ENCODE measurements at regions not wholly inside any gene's neighbourhood (a gene's known extent, or its start where the extent isn't known, plus 50 kb on each side); places are given as distances from the start of the nearest gene placed in this dataset.

GRCh38 chr6:105786449-105786848 is 299.7 kb upstream of the PRDM1 start:
- DNase-seq, result no peak

- no peak for DNase-seq
Measured at GRCh38 chr6:105785066-105785811, 300.9 kb upstream of the PRDM1 start.

GRCh38 chr6:105784179-105784578 is 302.0 kb upstream of the PRDM1 start:
- DNase-seq, result no peak

GRCh38 chr6:105783333-105783935 is 302.7 kb upstream of the PRDM1 start:
- no peak for DNase-seq

- DNase-seq, result no peak
Measured at GRCh38 chr6:105781915-105782314, 304.2 kb upstream of the PRDM1 start.

GRCh38 chr6:105781248-105781647 is 304.9 kb upstream of the PRDM1 start:
- no peak for DNase-seq

- no peak for DNase-seq
Measured at GRCh38 chr6:105780146-105780860, 305.8 kb upstream of the PRDM1 start.

- DNase-seq, result no peak
Measured at GRCh38 chr6:105779110-105779509, 307.0 kb upstream of the PRDM1 start.

- no peak for DNase-seq
Measured at GRCh38 chr6:105775095-105775494, 311.0 kb upstream of the PRDM1 start.

GRCh38 chr6:105774247-105774646 is 311.9 kb upstream of the PRDM1 start:
- DNase-seq, result no peak

GRCh38 chr6:105771313-105771970 is 314.7 kb upstream of the PRDM1 start:
- no peak for DNase-seq

GRCh38 chr6:105769987-105770386 is 316.1 kb upstream of the PRDM1 start:
- DNase-seq, result no peak

GRCh38 chr6:105769197-105769596 is 316.9 kb upstream of the PRDM1 start:
- no peak for DNase-seq

GRCh38 chr6:105767541-105767940 is 318.6 kb upstream of the PRDM1 start:
- DNase-seq, result no peak

GRCh38 chr6:105765239-105765638 is 320.9 kb upstream of the PRDM1 start:
- DNase-seq, result no peak

- DNase-seq, result no peak
Measured at GRCh38 chr6:105764315-105764714, 321.8 kb upstream of the PRDM1 start.

- no peak for DNase-seq
Measured at GRCh38 chr6:105763866-105764265, 322.3 kb upstream of the PRDM1 start.

GRCh38 chr6:105760746-105761145 is 325.4 kb upstream of the PRDM1 start:
- DNase-seq, result no peak

- DNase-seq, result no peak
Measured at GRCh38 chr6:105759946-105760345, 326.2 kb upstream of the PRDM1 start.

GRCh38 chr6:105759015-105759414 is 327.1 kb upstream of the PRDM1 start:
- no peak for DNase-seq

GRCh38 chr6:105757512-105758200 is 328.5 kb upstream of the PRDM1 start:
- DNase-seq, result no peak

- DNase-seq, result no peak
Measured at GRCh38 chr6:105755885-105756284, 330.3 kb upstream of the PRDM1 start.

All from GOT3 (cell line).